ENCODE measurements at regions not wholly inside any gene's neighbourhood (a gene's known extent, or its start where the extent isn't known, plus 50 kb on each side); places are given as distances from the start of the nearest gene placed in this dataset.
"Not testable (repeated sequence)": the region's sequence is repeated elsewhere in the genome, so short reads cannot be mapped to it uniquely, and the experiment has no call there.

DNA sequence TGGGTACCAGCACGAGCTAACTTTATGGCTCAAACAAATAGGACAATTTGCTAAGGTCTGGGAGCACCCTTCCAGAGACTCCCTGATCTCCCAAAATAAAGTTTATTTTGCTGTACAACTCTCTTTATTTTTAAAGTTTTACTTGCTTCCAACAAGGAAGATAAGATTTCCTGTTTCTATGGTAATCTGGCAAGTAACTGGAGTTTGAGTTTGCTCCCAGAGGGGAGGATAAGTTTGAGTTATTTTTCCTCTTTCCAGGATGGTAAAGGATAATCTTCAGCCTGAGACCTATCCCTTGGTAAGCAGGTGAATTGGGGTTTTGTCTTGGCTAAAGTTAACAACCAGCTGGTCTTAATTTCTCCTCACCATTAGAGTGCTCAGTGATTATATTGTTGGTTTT is 1019.4 kb upstream of the ALCAM start:
- intact Hi-C loops (cut with micrococcal nuclease), result no loop called here

DNA sequence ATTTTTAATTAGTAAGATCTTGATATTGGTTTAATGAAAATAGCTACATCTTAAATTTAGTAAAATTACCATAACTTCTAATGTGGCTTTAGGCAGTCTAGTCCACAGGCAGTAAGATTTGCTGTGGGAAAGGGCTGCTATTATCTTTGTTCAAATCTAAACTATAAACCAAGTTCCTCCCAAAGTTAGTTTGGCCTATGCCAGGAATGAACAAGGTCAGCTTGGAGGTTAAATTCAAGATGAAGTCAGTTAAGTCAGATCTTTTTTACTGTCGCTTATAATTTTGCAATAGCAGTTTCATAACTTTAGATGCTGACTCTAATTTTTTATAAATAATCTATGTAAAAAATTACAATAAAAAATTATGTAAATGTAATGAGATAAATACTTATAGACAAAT is 1016.9 kb upstream of the ALCAM start:
- intact Hi-C loops (cut with micrococcal nuclease), result no loop called here

DNA sequence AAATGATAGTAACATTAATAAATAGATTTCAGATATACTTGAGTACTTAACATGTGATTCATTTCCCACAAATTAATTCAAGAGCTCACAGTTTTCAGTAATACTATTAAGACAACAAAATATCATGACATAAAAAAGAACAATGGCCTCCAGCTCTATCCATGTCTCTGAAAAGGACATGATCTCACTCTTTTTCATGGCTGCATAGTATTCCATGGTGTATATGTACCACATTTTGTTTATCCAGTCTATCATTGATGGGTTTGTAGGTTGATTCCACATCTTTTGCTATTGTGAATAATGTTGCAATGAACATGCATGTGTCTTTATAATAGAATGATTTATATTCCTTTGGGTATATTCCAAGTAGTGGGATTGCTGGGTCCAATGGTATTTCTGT is 1012.8 kb upstream of the ALCAM start:
- intact Hi-C loops (cut with micrococcal nuclease), result no loop called here

DNA sequence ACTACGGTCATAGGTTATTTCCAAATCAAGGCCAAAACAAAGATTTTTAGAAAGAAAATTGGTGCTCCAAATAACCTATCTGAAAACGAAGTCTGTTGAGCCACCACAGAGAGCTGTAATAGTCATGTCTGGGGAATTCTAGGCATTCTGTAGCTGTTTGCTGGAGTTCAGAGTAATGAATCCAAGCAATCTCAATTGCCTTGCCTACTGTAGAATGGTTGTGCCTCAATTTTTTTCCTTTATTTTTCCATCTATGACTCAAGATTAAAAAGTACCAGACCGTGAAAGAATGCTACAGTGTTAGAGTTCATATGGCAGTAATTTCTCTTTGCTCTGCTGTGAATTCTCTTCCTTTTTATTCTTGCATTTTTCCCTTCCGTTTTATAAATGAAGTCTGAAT is 1007.2 kb upstream of the ALCAM start:
- intact Hi-C loops (cut with micrococcal nuclease), result no loop called here

DNA sequence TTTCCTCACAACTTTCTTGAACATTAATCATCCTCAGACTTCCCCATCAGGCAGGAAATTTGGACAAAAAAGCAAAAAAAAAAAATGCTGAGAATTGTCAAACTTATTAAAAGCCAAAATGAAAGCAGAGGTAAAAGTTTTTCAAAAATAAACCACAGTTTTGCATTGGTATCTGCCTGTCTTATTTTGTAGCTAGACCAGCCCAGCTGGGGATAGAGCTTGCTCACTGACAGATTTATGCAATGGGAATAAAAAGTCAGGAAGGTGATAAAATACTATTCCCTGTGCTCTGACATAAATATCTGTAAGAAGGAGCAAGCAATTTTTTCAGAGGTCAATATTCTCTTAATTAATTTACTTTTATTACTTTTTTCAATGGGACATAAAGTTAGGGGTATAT is 1006.7 kb upstream of the ALCAM start:
- intact Hi-C loops (cut with micrococcal nuclease), result no loop called here

DNA sequence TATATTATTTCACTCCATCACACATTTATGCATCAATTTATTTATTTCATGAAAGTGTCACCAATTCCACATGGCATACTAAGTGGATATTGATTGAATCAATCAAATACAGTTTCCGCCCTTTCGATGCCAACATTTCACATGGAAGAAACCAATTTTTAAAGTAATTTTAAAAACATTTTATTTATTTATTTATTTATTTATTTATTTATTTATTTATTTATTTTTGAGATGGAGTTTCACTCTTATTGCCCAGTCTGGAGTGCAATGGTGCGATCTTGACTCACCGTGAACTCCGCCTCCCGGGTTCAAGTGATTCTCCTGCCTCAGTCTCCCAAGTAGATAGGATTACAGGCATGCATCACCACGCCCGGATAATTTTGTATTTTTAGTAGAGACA is 1005.0 kb upstream of the ALCAM start:
- intact Hi-C loops (cut with micrococcal nuclease), result not testable (repeated sequence)

DNA sequence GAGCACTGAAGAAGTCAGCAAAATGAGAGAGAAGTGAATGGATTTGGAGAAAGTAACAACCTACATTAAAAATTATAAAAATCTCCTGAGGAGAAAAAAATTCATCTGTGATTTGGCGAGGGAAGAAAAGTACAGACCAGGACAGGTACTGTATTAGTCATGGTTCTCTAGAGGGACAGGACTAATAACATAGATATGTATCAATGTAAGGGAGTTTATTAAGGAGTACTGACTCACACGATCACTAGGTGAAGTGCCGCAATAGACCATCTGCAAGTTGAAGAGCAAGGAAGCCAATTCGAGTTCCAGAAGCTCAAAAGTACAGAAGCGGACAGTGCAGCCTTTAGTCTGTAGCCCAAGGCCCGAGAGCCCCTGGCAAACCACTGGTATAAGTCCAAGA is 1004.4 kb upstream of the ALCAM start:
- intact Hi-C loops (cut with micrococcal nuclease), result no loop called here

DNA sequence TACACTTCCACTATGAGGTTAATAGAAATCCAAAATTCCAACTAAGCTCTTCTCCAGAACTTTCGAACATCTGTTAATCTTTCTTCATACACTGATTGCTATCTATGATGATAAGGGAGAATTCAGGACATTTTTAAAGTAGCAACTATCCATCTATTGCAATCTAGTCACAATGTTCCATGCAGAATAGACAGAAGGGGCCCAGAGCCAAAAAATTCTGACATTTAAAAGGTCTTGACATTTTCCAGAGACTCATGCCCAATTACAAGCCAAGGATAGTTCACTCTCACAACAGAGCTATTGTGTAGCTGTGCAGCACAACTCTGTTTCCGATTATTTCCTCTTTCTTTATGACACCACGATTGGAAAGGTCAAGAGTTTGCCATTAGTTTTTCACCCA is 999.7 kb upstream of the ALCAM start:
- intact Hi-C loops (cut with micrococcal nuclease), result no loop called here

DNA sequence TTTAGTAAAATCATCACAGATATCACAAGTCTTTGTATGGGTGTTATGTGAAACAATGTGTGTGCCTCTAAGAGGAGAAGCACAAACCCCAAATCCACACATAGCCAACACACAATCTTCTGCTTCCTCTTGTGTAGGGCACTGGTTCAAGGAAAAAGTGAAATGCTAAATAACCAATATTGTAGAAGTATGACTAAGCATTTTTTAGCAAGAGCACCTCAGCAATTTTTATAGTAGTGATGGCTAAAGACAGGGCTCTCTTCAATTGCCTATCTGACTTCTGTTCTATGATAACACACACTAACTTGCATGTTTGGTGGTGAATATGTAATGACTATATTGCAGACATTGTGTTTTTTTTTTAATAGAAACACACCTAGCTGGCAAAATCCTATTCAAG is 997.9 kb upstream of the ALCAM start:
- intact Hi-C loops (cut with micrococcal nuclease), result no loop called here

DNA sequence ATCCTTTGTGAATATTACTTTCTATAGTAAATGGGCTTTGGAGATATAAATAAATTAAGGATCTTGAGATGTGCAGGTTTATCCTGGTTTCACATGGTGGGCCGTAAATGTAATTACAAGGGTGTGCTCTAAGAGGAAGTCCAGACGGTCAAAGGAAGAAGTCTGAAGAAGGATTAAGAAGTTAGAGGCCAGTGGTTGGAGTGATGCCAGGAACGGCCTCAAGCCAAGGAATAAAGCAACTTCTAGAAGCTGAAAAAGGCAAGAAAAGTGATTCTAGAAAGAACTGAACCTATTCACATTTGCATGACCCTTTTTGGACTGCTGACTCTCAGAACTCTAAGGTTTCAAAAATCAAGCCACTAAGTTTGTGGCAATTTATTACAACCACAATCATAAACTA is 981.3 kb upstream of the ALCAM start:
- intact Hi-C loops (cut with micrococcal nuclease), result no loop called here

DNA sequence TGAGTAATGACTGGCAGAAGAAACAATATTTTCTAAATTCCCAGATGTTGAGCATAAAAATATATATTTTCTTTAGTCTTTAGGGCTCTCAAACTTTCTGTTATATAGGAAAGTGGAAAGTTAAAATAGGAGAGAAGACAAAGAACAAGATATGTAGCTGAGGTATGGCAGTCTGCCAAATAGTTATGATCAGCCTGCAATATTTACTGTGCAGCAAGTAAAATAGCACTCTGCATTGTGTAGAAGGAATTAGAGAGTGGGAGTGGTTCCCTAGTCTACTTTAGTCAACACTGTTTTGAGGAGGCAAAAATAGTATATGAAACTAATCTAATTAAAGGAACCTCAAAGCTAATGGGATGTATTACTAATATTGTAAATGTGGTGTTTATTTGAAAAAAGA is 978.1 kb upstream of the ALCAM start:
- intact Hi-C loops (cut with micrococcal nuclease), result no loop called here

DNA sequence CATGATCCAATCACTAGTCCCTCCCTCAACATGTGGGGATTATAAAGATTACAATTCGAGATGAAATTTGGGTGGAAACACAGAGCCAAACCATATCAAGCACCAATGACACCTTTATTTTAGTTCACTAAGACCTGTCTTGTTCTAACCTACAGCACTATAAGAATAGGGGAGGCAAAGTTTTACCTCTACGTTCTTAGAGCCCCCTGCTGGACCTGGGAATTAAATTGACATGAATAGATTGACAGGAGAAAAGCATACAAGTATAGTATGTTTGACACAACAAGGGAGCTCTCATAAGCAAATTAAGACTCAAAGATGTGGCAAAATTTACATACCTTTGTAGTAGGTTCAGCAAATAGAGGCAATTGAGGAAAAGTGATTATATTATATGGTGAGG is 974.4 kb upstream of the ALCAM start:
- intact Hi-C loops (cut with micrococcal nuclease), result no loop called here

DNA sequence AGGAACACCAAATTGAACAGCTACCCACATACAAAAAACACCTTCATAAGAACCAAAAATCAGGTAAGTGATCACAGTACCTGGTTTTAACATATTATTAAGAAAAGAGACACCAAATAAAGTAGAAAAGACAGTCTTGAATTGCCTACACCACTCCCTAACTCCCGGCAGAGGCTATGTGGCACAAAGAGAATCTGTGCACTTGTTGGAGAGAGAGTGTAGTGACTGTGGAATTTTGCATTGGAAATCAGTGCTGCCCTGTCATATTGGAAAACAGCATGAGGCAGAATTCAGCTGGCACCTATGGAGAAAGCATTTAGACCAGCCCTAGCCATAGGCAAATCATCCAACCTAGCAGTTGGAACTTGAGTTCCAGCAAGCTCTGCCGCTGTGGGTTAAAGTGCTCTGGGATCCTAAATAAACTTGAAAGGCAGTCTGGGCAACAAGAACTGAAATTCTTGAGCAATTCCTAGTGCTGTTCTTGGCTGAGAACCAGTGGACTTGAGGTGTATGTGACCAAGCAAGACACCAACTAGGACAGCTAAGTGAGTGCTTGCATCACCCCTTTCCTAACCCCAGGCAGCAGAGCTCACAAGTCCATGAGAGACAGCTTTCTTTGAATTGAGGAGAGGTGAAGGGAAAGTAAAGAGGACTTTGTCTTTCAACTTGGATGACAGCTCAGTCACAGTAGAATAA is 969.6 kb upstream of the ALCAM start:
- intact Hi-C loops (cut with micrococcal nuclease), result no loop called here

DNA sequence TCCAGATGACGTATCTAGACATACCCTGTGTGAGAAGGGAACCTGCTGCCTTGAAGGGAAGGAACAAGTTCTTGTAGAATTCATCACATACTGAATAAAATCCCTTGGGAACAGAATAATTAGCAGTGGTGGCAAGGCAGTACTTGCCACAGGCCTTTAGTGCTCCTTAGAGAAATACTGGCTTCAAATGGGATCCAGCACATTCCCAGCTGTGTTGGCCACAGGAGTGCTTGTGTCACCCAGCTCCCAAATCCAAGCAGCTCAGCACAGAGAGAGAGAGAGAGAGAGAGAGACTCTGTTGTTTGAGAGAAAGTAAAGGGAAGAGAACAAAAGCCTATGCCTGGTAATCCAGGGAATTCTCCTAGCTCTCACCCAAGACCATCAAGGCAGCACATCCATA is 969.0 kb upstream of the ALCAM start:
- intact Hi-C loops (cut with micrococcal nuclease), result no loop called here

DNA sequence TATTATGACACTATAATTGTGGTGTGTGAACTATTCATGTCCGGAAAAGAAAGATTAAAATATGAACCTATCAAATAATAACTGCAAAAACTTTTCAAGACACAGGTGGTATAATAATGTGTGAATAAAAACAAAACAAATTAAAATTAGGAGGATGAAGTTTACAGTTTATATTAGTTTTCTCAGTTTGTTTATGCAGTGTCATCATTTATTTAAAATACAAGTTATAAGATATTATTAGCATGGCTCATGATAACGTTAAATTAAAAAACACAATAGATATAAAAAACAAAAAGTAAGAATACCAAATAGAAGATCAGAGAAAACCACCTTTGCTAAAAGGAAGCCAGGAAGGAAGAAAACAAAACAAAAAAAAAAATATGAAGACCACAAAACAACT is 963.8 kb upstream of the ALCAM start:
- intact Hi-C loops (cut with micrococcal nuclease), result no loop called here

DNA sequence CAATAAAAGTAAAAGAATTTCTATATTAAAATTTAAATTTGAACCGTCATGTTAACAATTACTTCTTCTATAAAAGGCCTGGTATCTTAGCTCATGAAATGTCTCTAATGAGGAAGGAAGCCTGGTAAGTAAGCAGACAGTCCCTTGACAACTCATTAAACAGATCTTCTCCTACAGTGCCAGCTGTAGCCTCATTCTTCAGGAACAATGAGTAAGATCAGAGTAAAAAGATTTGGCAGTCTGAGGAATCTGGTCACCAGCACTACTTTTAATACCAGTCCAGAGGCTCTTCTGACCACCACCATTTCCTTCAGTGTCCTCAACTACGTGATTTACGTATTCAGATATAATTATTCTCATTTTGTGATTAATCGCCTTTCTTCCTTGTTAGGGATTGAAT is 955.0 kb upstream of the ALCAM start:
- intact Hi-C loops (cut with micrococcal nuclease), result no loop called here

DNA sequence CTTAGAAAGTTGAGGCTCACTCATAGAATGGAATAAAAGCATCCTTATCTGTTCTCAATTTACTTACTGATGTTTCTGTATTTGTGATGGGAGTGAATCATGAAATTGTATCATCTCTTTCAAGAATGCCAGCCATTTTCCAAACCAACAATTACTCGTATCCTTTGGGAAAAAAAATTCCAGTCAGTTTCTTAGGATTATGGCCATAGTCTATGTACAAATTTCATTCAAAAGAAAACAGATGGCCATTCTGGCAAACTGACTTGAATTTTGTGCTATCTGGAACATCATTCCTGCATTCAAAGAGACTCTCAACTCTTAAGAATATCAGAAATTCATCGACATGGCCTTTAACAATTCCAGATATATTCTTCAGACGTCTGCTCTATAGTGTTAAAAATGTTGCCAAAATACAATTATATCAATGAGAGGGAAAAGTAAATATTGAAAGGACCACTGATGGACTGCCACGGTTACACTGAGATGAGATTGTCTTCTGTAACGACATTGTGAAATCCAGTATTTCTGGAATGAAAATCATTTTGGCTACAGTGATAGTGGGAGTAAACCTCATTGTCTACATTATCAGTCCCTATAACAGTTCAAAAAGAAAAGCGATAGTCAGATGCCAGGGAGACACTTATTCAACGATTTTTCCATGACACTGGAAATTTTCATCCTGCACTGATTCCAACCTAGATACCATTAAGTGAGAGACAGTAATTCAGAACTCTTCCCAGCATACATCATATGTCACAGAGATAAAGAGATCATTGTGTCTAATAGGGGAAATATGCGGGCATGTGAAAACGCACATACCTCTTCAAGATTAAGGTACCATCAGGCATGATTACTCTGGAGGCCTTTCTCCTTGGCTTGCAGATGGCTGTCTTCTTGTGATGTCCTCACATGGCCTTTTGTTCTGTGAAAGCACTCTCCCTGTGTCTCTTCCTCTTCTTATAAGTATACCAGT is 953.8 kb upstream of the ALCAM start:
- intact Hi-C loops (cut with micrococcal nuclease), result no loop called here

DNA sequence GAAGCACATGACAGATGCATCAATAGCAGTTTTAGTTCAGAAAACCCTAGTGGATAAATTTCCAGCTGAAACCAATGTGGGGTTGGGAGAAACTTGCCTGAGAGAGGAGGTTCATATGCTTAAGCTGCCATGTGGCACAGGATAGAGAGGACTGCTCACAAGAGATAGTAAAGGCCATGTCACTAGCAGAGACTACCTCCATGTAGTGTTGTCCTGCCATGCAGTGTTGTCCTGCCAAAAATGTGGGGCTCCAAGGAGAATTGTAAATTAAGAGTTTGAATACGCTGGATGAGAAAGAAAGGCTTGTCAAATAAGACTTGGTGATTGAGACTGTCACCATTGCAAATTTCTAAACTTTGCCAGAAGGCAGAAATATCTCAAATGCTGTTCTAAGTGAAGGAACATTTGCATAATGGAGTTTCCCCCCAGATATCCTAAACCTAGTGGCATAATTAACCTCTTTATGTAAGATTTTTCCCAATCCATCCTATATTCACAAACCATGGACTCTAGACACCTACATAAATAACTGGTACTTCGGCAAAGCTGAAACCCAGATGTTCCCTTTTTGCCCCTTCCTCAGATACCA is 938.3 kb upstream of the ALCAM start:
- intact Hi-C loops (cut with micrococcal nuclease), result no loop called here

DNA sequence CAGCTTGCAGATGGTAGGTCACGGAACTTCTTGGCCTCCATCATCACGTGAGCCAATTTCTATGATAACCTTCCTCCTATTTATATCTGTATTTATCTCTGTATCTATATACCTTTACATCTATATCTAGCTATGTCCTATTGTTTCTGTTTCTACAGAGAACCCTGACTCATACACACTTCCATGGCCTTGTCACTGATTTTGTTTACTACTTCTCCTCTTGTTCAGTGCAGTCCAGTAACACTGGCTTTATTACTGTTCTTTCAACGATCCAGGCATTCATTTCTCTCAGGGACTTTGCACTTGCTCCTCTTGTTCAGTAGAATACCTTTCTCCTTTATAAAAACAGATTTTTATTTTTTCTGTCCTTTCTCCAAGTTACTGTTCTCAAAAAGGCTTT is 937.0 kb upstream of the ALCAM start:
- intact Hi-C loops (cut with micrococcal nuclease), result no loop called here

DNA sequence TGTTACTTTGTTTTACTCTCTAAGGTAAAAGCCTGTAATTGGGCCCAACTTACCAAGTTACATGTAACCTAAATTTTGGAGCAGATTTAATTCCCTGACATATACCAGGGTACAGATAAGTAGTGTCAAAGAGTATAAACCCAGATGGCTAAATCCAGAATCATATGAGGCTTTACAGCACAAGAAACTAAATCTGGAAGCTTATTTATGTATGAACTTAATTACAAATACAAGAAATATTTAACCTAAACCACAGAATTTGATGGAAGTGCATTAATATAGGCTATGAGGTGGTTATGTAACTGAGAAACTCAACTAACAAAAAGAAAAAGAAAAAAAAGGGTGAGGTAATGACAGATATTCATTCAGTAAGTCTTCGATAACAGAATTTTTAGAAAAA is 930.2 kb upstream of the ALCAM start:
- intact Hi-C loops (cut with micrococcal nuclease), result no loop called here

DNA sequence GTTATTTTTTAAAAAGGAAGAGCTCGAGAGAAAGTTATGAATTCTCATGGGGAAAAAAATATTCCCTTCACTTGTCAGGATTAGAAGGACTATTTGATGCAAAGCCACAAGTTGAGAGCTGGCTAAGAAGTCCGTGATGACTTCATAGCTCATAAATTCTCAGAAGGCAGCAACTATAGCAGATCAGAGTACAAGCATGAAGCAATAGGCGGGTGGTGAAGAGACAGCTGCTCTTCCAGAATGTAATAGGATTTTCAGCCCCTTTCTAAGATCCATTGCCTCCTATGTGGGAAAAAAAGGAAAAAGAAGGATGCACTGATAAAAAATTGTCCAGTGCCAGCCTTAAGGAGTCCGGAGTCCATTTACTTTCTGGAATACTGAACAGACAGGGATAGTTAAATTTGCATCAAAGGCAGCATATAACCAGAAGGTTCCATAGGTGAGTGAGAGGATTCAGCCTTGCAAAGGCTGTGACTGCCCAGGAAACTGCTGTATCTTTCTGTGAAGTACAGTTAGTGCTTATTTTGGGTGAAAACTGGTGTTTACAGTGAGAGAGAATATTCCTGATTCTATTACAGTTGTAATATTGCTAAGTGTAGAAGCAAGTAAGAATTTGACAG is 929.5 kb upstream of the ALCAM start:
- intact Hi-C loops (cut with micrococcal nuclease), result no loop called here

DNA sequence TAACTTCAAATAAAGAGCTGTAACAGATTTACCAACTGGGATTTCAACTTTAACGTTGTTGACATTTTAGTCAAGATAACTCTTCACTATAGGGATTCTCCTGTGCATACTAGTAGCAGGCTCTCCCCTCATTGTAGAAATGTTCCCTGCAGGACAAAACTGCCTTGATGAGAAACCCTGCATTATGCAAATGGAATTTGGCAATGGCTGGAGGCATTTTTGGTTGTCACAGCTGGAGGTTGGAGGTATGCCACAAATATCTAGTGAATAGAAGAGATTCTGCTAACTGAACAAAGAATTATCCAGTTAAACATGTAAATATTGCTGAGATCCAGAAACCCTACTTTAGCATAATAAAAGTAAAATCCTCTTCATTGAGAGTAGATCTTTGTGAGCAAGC is 928.8 kb upstream of the ALCAM start:
- intact Hi-C loops (cut with micrococcal nuclease), result no loop called here
